ENCODE measurements at regions not wholly inside any gene's neighbourhood (a gene's known extent, or its start where the extent isn't known, plus 50 kb on each side); places are given as distances from the start of the nearest gene placed in this dataset.
"Not testable (repeated sequence)": the region's sequence is repeated elsewhere in the genome, so short reads cannot be mapped to it uniquely, and the experiment has no call there.

GRCh38 chr17:68142595-68142994, 105.2 kb upstream of the AMZ2 start:
- no peak for DNase-seq

- DNase-seq, result no peak
Observed at GRCh38 chr17:68143425-68143824, 104.4 kb upstream of the AMZ2 start.

- no peak for DNase-seq
Observed at GRCh38 chr17:68145088-68145487, 102.8 kb upstream of the AMZ2 start.

GRCh38 chr17:68148936-68149335, 98.9 kb upstream of the AMZ2 start:
- no peak for DNase-seq

GRCh38 chr17:68152161-68152571, 95.7 kb upstream of the AMZ2 start:
- DNase-seq, result no peak

- no peak for DNase-seq
Observed at GRCh38 chr17:68155692-68156091, 92.2 kb upstream of the AMZ2 start.

- DNase-seq, result no peak
Observed at GRCh38 chr17:68161644-68162428, 86.0 kb upstream of the AMZ2 start.

GRCh38 chr17:68168273-68169164, 79.3 kb upstream of the AMZ2 start:
- DNase-seq, result not testable (repeated sequence)

- DNase-seq, result not testable (repeated sequence)
Observed at GRCh38 chr17:68169165-68169821, 78.5 kb upstream of the AMZ2 start.

- DNase-seq, result no peak
Observed at GRCh38 chr17:68169840-68170239, 78.0 kb upstream of the AMZ2 start.

- no peak for DNase-seq
Observed at GRCh38 chr17:68170246-68170645, 77.6 kb upstream of the AMZ2 start.

- DNase-seq, result peak; percentile 74
Observed at GRCh38 chr17:68172461-68172954, 75.3 kb upstream of the AMZ2 start.

GRCh38 chr17:68175416-68175815, 72.4 kb upstream of the AMZ2 start:
- no peak for DNase-seq

GRCh38 chr17:68175905-68176304, 71.9 kb upstream of the AMZ2 start:
- DNase-seq, result no peak

GRCh38 chr17:68176718-68177117, 71.1 kb upstream of the AMZ2 start:
- DNase-seq, result no peak

- no peak for DNase-seq
Observed at GRCh38 chr17:68178831-68179230, 69.0 kb upstream of the AMZ2 start.

- DNase-seq, result no peak
Observed at GRCh38 chr17:68179236-68179925, 68.5 kb upstream of the AMZ2 start.

- DNase-seq, result no peak
Observed at GRCh38 chr17:68179926-68180285, 67.9 kb upstream of the AMZ2 start.

- DNase-seq, result no peak
Observed at GRCh38 chr17:68182011-68182306, 65.9 kb upstream of the AMZ2 start.

- DNase-seq, result peak; percentile 72
Observed at GRCh38 chr17:68182940-68183551, 64.8 kb upstream of the AMZ2 start.

- DNase-seq, result no peak
Observed at GRCh38 chr17:68184141-68184571, 63.7 kb upstream of the AMZ2 start.

- peak; percentile 56 for DNase-seq
Observed at GRCh38 chr17:68184816-68185436, 62.9 kb upstream of the AMZ2 start.

All from CD4-positive, alpha-beta T cell treated with Interleukin-15 for 1 hour (primary cell).